CD4-positive, alpha-beta T cell treated with Interleukin-6 at 100 ng/mL for 8 hours (primary cell): ENCODE measurements at regions not wholly inside any gene's neighbourhood (a gene's known extent, or its start where the extent isn't known, plus 50 kb on each side); places are given as distances from the start of the nearest gene placed in this dataset.

Experiments used
- DNase-seq: peaks from one replicate; pipeline ENCODE4 v3.0.0-alpha.2; 2020; ENCODE audit warnings: mixed read lengths, low spot score

- DNase-seq: no peak
Measured at GRCh38 chr11:95387325-95387724, 156.3 kb upstream of the SESN3 start.

GRCh38 chr11:95385577-95385976 lies 154.6 kb upstream of the SESN3 start:
- DNase-seq: no peak

- DNase-seq: no peak
Measured at GRCh38 chr11:95379479-95379878, 148.5 kb upstream of the SESN3 start.

GRCh38 chr11:95378789-95379188 lies 147.8 kb upstream of the SESN3 start:
- DNase-seq: no peak

GRCh38 chr11:95378111-95378510 lies 147.1 kb upstream of the SESN3 start:
- no peak for DNase-seq

- no peak for DNase-seq
Measured at GRCh38 chr11:95375886-95376285, 144.9 kb upstream of the SESN3 start.

GRCh38 chr11:95375451-95375850 lies 144.4 kb upstream of the SESN3 start:
- DNase-seq: no peak

- DNase-seq: no peak
Measured at GRCh38 chr11:95374105-95374504, 143.1 kb upstream of the SESN3 start.

- DNase-seq: no peak
Measured at GRCh38 chr11:95373241-95373640, 142.2 kb upstream of the SESN3 start.

GRCh38 chr11:95372097-95372656 lies 141.2 kb upstream of the SESN3 start:
- DNase-seq: no peak

- DNase-seq: no peak
Measured at GRCh38 chr11:95371153-95371552, 140.2 kb upstream of the SESN3 start.

- DNase-seq: no peak
Measured at GRCh38 chr11:95367726-95368125, 136.7 kb upstream of the SESN3 start.

- no peak for DNase-seq
Measured at GRCh38 chr11:95365348-95365747, 134.3 kb upstream of the SESN3 start.

- DNase-seq: no peak
Measured at GRCh38 chr11:95364324-95365295, 133.6 kb upstream of the SESN3 start.

- no peak for DNase-seq
Measured at GRCh38 chr11:95363708-95364107, 132.7 kb upstream of the SESN3 start.

GRCh38 chr11:95363164-95363563 lies 132.2 kb upstream of the SESN3 start:
- DNase-seq: no peak

GRCh38 chr11:95361180-95361579 lies 130.2 kb upstream of the SESN3 start:
- DNase-seq: no peak

- no peak for DNase-seq
Measured at GRCh38 chr11:95360377-95361075, 129.5 kb upstream of the SESN3 start.

GRCh38 chr11:95359756-95360155 lies 128.8 kb upstream of the SESN3 start:
- no peak for DNase-seq

GRCh38 chr11:95359341-95359663 lies 128.3 kb upstream of the SESN3 start:
- DNase-seq: no peak

GRCh38 chr11:95358511-95359340 lies 127.7 kb upstream of the SESN3 start:
- no peak for DNase-seq

- DNase-seq: no peak
Measured at GRCh38 chr11:95354304-95354703, 123.3 kb upstream of the SESN3 start.
